Hematopoietic multipotent progenitor cell treated with erythropoietin and hydrocortisone succinate and interleukin-3 and kit ligand, for 8 days (in vitro differentiated cells): ENCODE measurements at regions not wholly inside any gene's neighbourhood (a gene's known extent, or its start where the extent isn't known, plus 50 kb on each side); places are given as distances from the start of the nearest gene placed in this dataset.

Source experiments
- DNase-seq: peaks from one replicate; pipeline ENCODE4 v3.0.0-alpha.2; 2015

DNA sequence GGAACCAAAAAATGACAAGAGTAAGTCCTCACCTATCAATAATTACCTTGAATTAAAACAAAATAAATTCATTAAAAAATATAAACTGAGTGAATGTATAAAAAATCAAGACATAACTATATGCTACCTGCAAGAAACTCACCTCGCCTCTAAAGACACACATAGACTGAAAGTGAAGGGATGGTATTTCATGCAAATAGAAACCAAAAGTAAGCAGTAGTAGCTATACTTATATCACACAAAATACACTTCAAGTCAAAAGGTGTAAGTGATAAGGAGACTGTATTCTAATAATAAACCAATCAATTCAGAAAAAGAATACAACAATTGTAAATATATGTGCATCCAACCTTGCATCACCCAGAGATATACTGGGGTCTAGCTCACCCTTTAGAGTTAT lies 332.6 kb downstream of the SH2D4B start:
- DNase-seq, result no peak

DNA sequence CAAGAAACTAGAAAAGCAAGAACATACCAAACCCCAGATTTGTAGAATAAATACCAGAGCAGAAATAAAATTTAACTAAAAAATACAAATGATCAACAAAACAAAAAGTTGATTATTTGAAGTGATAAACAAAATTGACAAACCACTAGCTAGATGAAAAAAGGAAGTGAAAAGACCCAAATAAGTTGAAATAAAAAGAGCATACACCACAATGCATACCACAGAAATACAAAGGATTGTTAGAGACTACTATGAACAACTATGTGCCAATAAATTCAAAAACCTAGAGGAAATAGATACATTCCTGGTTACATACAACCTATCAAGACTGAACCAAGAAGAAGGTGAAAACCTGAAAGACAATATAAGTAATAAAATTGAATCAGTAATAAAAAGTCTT lies 333.4 kb downstream of the SH2D4B start:
- no peak for DNase-seq

DNA sequence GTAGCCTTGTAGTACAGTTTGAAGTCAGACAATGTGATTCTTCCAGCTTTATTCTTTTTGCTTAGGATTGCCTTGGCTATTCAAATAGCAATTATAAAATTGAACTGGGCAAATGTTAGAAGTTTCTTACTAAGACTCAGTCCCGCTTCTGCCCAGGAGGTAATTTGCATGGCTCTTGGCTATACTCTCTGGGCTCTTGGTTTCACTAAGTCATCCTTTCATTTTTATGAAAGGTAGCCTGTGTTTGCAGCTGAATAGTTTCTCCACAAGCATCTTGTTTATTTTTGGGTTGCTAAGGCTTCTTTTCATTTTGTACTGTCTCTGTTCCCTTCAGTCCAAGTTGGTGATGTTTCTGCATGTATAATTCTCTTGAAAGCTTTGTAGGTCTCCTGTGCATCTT lies 340.6 kb downstream of the SH2D4B start:
- DNase-seq, result no peak

DNA sequence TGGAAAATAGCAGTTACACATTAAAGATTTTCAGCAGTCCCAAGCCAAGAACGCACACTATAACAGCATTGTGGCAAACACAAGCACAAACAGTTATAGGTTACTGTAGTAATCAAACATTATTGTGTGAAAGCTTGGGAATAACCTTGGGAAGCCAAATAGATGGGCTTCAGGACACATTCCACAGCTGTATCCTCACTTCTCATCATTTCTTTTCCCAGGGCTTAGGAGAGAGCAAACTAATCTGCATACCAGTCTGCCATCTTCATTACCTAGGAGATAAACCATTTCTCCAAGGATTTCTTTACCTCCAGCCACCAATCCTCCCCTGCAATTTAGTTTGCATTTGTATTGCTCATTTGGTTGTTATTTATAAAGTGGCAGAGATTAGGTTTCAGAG lies 352.4 kb downstream of the SH2D4B start:
- no peak for DNase-seq

DNA sequence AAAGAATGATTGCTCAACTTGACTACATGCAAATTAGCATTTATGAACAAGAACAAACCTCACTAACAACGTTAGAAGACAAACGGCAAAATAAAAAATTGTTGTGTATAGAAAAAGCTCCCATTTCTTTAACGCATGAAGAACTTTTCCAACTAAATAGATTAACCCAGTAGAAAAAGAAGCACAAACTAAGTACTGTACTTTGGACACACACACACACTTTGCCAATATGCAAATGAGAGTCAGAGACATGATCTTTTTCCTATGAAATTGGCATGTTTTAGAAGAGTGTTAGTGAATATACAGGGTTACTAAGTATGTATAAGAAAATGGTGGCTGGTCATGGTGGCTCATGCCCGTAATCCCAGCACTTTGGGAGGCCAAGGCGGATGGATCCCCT lies 355.6 kb downstream of the SH2D4B start:
- DNase-seq, result no peak

DNA sequence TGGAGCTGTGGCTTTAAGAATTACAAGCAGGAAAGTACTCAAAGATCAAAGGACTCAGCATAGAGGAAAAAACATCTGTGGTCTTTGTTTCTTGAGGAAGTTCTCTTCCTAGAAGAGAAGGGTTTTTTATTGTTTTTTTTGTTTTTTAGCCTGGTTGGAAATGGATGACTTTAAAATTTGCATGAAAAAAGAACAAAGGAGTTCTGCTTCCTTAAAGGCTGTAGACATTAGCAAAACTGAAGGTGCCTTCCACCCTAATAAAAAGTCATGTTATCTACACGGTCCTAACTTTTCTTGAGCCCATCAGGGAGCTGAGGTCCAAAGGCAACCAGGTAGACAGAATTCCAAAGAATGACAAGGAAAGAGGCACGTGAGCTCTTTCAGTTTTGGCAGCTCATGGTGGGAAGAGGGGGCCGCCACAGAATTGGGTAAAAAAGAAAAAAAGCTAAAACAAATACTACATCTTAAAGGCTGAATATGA lies 356.6 kb downstream of the SH2D4B start:
- no peak for DNase-seq

DNA sequence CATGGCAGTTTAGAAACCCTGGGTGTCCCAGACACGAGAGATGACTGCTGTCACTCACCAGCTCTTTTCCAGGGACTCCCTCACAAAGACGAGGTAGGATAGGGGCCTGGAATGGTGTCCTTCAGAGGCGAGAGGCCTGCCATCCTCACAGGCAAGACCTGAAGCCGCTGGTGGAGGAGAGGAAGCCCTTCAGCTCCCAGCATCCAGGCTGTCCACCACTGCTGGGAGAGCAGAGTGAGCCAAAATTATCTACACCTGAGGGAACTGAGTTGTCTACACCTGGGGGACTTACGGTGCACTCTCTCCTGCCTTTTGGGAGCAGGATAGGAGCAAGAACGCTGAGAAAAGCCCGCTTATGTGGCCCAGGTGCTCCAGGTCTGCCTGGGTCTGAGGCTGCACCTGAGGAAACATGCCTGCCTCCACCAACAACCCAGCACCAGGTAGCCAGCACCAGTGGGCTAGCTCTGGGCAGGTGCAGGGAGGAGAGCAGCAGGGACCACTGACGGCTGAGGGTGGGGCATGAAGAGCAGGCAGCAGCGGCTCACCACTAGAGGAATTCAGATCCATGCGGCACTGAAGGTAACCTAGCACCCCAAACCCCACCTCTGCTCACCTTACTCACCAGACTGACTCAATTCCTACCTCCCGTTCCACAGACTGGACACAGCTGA lies 357.2 kb downstream of the SH2D4B start:
- no peak for DNase-seq

DNA sequence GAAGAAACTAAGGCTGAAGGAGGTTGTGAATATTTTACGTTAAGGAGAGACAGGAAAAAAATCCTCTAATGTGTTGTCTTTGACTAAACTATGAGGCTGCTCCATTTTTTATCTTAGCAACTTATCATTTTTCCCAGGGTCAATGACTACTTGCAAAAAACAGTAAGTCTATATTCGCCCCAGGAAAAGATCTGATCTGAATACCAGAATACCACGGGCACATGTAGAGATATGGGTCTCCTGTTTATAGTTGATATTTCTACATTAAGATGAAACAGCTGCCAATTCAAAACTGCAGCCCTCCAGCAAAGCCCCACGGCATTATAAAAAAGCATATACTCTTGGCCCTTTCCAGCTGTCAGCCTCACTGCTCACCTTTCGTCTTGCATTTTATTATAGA lies 358.4 kb downstream of the SH2D4B start:
- no peak for DNase-seq

DNA sequence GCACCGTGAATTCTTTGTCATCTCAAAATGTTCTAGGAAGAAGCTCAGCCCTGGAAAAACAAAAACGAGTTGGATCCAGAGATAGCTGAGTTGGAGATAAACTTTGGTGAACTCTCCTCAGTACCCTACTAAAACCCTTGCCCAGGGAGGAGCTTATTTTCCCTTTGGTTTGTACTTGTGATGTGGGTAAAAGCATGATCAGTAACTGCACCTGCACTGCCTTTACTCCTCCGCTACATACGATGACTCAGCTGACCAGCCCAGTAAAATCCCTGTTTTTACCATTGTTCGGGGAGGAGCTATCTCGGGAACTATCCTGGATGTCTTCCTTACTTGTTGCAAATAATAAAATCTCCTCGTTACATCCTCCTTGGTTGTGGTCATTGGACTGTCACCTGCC lies 359.3 kb downstream of the SH2D4B start:
- DNase-seq, result no peak

DNA sequence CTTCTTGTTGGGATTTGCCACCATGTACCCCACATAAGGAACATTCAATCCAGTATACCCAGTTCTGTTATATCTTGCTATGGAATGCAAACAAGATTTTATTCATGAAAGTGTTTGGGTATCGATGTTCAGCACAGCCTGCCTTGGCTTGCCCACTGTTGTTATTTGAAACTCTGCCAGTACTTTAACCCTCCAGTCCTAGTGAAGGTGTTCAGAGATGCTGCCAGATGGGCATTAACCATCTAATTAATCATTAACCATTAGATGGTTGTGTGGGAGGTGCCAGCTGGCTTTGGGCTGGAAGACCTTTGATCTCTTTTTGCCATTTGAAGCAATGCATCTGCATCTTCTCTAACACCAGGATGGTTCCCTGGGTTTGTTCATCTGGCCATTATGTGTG lies 363.0 kb downstream of the SH2D4B start:
- DNase-seq, result no peak

DNA sequence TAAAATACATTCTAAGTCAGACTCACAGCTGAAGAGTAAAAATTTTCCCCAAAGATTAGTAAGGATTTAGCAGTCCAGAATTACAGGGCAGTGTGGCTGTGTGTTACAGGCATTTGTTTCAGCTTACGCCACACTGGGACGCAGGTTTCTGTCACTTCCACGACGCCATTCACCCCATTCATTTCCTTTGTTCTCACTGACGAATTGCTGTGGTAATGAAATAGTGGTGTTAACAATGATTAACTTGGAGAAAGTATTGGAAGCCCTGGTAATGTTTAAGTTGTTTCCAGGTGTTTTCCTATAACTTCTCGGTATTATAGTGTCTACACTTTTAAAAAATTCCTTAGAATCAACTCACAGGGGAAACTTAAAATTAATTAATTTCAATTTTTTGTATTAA lies 370.9 kb downstream of the SH2D4B start:
- no peak for DNase-seq

DNA sequence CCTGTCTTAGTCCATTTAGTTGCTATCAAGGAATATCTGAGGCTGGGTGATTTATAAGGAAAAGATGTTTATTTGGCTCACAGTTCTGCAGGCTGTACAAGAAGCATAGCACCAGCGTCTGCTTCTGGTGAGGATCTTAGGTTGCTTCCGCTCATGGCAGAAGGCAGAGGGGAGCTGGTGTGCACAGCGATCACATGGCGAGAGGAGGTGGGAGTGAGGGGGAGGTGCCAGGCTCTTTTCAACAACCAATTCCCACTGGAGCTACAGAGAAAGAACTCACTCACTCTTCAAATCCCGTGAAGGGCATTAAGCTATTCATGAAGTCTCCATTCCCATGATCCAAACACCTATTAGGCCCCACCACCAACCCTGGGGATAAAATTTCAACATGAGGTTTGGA lies 371.6 kb downstream of the SH2D4B start:
- no peak for DNase-seq

DNA sequence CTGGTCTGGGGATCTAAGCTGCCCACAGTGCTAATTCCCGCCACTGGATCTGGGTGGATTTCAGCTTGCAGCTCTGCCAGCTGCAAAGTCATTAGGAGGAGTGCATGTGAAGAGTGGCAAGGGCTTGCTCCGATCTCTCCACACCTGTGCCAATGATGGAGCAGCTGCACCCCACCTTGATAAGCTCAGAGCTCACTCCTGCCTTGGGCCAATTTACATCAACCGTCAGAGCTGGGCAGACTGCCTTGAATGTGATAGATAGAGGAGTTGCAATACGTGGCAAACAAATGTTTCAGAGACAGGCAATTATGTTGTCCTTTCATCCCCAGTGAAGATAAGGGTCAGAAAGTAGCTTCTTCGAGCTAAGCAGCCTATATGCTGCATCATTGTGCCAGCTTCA lies 379.9 kb downstream of the SH2D4B start:
- no peak for DNase-seq

DNA sequence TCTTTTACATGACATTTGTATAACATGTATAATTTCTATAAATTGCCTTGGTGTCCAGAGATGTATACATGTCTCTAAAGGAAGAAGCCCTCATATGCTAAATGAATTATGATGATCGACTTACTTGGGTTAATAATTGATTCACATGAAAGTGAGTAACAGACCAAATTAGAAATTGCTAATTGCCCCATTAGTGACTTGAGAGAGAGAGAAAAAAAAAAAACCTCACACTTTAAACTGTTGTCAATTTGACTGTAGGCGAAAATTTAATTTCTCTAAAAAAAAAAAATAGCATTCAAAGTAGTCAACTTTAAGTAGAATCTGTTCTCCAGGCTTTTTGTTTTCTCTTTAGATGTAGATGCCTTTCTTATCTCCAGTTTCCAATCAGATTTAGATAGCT lies 383.3 kb downstream of the SH2D4B start:
- no peak for DNase-seq

DNA sequence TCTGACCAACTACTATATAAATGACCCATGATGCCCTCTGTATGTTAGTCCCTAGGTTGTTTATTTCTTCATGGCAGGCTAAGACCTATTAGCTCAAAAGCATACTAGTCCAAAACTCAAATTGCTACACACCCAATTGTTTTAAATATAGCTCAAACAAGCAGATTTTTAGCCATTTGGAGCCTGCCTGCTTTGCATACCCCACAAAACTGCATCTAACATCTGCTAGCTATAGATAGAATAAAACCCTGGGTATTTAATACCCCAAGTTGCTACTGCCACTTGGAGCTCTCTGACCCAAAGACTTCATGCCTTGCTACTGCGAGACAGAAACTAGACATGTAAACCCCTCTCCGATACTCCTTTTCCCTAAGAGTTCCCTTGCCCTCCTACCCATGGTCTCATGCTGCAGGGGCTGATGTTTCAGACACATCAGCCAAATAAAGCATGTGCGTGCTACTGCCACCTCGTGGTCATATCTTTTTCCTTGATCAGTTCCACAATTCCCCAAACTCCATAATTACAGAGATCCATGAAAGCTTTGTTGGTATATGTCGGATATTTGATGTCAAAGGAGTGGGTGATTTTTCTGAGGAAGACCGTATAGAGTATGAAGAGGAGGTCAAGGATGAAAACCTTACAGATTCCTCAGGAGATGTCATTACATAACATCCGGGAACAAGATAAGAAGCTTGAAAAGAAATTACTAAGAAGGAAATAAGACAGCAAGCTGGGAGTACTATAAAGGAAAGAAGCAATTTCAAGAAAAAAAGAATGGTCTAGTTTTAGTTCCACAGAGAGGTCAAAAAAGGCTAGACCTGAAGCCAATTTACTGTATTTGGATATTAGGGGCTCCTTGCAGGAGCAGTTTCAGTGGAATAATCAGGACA lies 386.6 kb downstream of the SH2D4B start:
- DNase-seq, result peak; percentile 40

DNA sequence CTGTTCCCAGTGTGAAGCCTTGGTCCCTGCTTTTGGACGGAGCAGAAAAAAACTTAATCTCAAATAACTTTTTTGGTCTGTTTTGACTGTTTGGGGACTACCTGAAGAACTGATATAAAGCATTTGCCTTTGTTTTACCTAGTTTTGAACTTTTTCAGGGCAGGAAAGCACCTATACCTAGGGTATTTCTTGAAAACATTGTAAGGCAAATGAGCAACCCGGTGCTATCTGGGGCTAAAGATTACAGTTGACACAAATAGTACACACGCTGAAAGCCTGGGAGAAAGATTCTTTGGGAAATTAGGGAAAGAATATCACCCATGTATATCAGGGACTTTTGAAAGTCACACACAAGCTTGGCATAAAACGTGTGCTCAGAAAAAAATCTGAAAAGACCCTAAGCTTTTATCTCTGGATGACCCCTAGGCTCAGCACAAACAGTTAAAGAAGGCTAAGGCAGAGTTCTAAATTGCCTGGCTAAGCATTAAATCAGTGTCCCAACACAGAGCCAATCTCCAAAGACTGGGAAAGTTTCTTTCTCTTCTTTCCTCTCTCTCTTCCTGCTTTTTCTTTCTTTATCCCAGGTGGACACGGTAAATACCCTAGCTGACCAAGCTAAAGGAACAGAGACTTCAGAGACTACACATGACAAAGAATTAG lies 389.8 kb downstream of the SH2D4B start:
- no peak for DNase-seq

DNA sequence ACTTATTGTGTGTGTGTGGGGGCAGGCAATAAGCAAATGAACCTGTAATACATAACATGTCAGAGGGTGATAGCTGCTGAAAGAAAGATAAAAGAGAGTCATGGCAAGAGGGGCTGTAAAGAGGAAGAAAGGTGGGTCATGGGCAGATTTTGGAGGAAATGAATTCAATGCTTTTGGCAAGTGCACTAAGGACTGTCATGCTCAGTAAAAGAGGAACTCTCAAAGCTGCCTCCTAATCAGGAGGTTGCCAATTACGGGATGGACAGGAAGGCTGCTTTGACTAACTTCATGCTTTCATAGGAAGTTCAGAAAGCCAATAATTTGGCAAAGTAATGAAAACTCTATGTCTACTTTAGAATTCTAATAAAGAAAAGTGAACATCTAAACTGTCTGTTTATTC lies 401.2 kb downstream of the SH2D4B start:
- no peak for DNase-seq

DNA sequence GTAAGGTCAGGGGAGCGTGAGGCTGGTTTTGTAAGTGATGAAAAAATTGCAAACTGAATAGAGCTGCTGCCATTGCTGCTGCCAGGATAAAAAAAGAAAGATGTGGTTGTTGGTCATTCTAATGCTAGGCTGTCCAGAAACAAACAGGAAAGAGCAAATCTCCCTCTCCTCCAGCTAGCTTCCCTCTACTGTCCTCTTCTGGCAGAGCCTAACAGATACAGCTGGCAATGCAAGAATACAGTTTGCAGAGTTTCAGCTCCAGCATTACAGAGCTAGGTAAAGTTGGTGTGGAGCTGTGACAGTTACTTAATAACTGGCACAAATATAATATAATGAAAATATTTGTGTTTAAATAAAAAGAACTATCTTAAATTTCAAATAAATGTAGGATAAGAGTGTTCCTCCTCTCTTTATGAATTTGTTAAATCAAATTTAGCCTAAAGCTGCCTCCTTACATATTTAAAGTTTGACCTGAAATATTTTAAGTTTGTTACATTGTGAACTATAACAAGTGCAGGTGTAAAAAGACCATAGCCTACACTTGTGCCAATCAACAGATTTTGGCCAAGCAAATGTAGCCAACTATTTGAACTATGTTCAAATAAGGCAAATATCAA lies 407.7 kb downstream of the SH2D4B start:
- no peak for DNase-seq

DNA sequence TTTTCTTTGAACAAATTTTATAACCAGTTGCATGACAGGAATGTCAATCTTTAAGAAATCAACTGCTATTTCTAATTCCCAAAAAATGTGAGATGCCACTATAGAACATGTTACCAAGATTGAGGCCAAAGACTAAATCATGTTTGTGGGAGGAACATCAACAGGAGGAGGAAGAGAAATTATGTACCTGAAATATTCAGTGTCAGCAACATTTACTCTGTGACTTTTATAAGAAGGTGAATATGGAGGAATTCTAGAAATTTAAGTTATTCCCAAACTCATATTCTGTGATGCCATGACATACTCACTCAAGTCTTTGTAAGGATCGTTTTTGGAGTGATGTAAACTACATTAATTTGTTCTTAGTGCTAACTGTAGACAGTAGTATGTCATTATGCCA lies 408.4 kb downstream of the SH2D4B start:
- no peak for DNase-seq

DNA sequence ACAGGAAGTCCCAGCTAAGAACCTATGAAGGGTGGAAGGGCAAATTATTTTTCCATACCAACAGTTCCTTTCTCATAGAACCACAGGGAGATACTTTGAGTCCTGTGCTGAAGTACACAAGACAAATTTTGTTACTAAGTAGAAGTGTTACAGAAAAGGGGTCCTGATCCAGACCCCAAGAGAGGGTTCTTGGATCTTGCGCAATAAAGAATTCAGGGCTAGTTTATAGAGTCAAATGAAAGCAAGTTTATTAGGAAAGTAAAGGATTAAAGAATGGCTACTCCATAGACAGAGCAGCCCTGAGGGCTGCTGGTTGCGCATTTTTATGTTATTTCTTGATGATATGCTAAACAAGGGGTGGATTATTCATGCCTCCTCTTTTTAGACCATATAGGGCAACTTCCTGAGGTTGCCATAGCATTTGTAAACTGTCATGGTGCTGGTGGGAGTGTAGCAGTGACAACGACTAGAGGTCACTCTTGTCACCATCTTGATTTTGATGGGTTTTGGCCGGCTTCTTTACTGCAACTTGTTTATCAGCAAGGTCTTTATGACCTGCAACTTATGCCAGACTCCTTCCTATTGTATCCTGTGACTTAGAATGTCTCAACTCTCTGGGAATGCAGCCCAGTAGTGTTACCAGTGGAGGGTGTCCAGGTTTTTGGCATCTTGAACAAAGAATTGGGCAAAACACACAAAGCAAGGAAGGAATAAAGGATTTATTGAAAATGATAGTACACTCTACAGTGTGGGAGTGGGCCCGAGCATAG lies 409.4 kb downstream of the SH2D4B start:
- DNase-seq, result no peak

DNA sequence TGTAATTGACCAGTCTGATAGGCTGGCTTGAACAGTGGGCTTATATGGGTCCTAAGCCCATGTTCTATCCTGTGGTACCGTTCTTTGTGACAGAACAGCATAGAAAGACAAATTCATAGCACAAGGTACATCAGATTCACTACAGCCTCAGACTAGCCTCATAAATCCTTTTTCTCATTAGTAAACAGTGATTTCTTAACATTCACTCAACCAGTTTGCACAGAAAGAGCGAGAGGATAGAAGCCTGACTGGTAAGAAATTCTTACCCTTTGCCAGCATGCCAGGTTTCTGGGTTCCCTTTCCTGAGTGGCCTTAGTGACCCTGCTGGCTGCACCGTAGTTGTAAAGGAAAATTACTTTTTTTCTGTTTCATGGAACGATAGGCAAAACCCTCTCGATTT lies 412.1 kb downstream of the SH2D4B start:
- no peak for DNase-seq

DNA sequence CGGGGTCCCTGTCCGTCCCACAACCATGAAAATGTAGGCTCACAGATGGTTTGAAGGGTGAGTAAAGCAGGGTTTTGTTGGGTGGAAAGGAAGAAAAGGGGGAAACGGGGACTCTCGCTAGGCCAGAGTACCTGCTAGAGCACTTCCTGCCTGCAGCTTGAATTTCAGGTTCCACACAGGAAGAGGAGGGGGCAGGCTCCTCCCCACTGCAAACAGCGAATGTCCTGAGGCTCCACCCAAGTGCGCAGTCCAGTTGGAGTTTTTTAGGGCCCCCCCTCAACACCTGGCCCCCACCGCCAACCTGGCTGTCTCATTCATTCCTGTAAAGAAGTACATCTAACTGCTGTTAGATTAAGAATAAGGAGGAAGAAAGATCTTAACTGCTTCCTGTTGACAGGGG lies 414.7 kb downstream of the SH2D4B start:
- no peak for DNase-seq

DNA sequence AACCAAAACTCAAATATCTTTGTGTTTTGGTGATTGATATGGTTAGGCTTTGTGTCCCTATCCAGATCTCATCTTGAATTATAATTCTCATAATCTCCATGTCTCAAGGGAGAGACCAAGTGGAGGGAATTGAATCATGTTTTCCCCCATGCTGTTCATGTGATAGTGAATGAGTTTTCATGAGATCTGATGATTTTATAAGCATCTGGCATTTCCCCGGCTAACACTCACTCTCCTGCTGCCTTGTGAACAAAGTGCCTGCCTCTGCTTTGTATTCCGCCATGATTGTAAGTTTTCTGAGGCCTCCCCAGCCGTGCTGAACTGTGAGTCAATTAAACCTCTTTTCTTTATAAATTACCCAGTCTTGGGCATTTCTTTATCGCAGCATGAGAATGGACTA lies 419.5 kb downstream of the SH2D4B start:
- DNase-seq, result no peak
